Liver (tissue), 8 donors: ENCODE measurements at regions not wholly inside any gene's neighbourhood (a gene's known extent, or its start where the extent isn't known, plus 50 kb on each side); places are given as distances from the start of the nearest gene placed in this dataset.

Source experiments
- DNase-seq: peaks from one replicate; pipeline ENCODE4 v3.0.0-alpha.2; 2017; ENCODE audit warnings: low spot score
- H3K27ac ChIP-seq, 2 donors: one replicate each; pipeline ENCODE4 v1.7.0; 2013; ENCODE audit warnings: inconsistent platforms in 2 of 2, low read length in 2 of 2, control low read depth in 1 of 2, low read depth in 1 of 2, mild to moderate bottlenecking in 1 of 2
- H3K27me3 ChIP-seq, 4 donors: one replicate each; pipeline versions ENCODE4 v1.6.1 to v1.7.0; 2013; ENCODE audit warnings: low read length in 3 of 4, inconsistent platforms in 1 of 4, mild to moderate bottlenecking in 1 of 4, moderate library complexity in 1 of 4; ENCODE audit not compliant: control insufficient read depth in 4 of 4, insufficient read depth in 4 of 4
- H3K36me3 ChIP-seq, 4 donors: one replicate each; pipeline versions ENCODE4 v1.6.1 to v1.7.0; 2013; ENCODE audit warnings: low read length in 3 of 4, mild to moderate bottlenecking in 3 of 4, low read depth in 1 of 4, moderate library complexity in 1 of 4; ENCODE audit not compliant: control insufficient read depth in 4 of 4, insufficient read depth in 3 of 4
- H3K4me1 ChIP-seq, 4 donors: one replicate each; pipeline versions ENCODE4 v1.6.1 to v1.7.0; 2013; ENCODE audit warnings: low read length in 3 of 4, mild to moderate bottlenecking in 3 of 4, moderate library complexity in 1 of 4; ENCODE audit not compliant: control insufficient read depth in 4 of 4, insufficient read depth in 4 of 4
- H3K4me3 ChIP-seq, 3 donors: one replicate each; pipeline versions ENCODE4 v1.6.1 to v1.7.0; 2013; ENCODE audit warnings: low read length in 3 of 3, control low read depth in 1 of 3, low read depth in 1 of 3, mild to moderate bottlenecking in 1 of 3
- H3K9ac ChIP-seq, 2 donors: one replicate each; pipeline ENCODE4 v1.7.0; 2013; ENCODE audit warnings: low read length in 2 of 2, mild to moderate bottlenecking in 2 of 2, moderate library complexity in 2 of 2, control low read depth in 1 of 2, low read depth in 1 of 2
- H3K9me3 ChIP-seq, 4 donors: one replicate each; pipeline versions ENCODE4 v1.6.1 to v1.7.0; 2013; ENCODE audit warnings: low read length in 3 of 4; ENCODE audit not compliant: control insufficient read depth in 4 of 4
- ATF3 ChIP-seq: IDR thresholded peaks from 2 replicates; pipeline ENCODE4 v1.6.1; 2016; ENCODE audit warnings: antibody characterized with exemption
- CTCF ChIP-seq: fragments of 150-350 bp; IDR thresholded peaks from 2 replicates; pipeline ENCODE4 v1.5.1; 2017; ENCODE audit warnings: improper control_type of control experiment, low read depth, low read length; ENCODE audit not compliant: missing input control
- EGR1 ChIP-seq, 2 donors: IDR thresholded peaks; 2 replicates each; pipeline ENCODE4 v1.6.1; 2016 to 2018; ENCODE audit warnings: antibody characterized with exemption in 2 of 2, low read depth in 2 of 2
- FOXA1 ChIP-seq: IDR thresholded peaks from 2 replicates; pipeline ENCODE4 v1.6.1; 2016; ENCODE audit warnings: antibody characterized with exemption
- FOXA2 ChIP-seq: IDR thresholded peaks from 2 replicates; pipeline ENCODE4 v1.6.1; 2016; ENCODE audit warnings: antibody characterized with exemption
- GABPA ChIP-seq, 2 donors: IDR thresholded peaks in 1 of 2; conservative IDR thresholded peaks in 1 of 2; 2 replicates each; pipeline ENCODE4 v1.6.1; 2016; ENCODE audit warnings: antibody characterized with exemption in 2 of 2, mild to moderate bottlenecking in 1 of 2, moderate library complexity in 1 of 2
- HNF4A ChIP-seq, 2 donors: conservative IDR thresholded peaks; 2 replicates each; pipeline ENCODE4 v1.6.1; 2016; ENCODE audit warnings: antibody characterized with exemption in 2 of 2, mild to moderate bottlenecking in 2 of 2
- JUND ChIP-seq, 2 donors: IDR thresholded peaks; 2 replicates each; pipeline ENCODE4 v1.6.1; 2016; ENCODE audit warnings: antibody characterized with exemption in 2 of 2
- MAX ChIP-seq: IDR thresholded peaks from 2 replicates; pipeline ENCODE4 v1.6.1; 2016; ENCODE audit warnings: antibody characterized with exemption
- NR2F2 ChIP-seq: IDR thresholded peaks from 2 replicates; pipeline ENCODE4 v1.6.1; 2016; ENCODE audit warnings: antibody characterized with exemption
- RAD21 ChIP-seq, 2 donors: IDR thresholded peaks; 2 replicates each; pipeline ENCODE4 v1.6.1; 2016; ENCODE audit warnings: antibody characterized with exemption in 2 of 2, mild to moderate bottlenecking in 2 of 2
- REST ChIP-seq: IDR thresholded peaks from 2 replicates; pipeline ENCODE4 v1.6.1; 2016; ENCODE audit warnings: antibody characterized with exemption, mild to moderate bottlenecking
- RXRA ChIP-seq, 2 donors: IDR thresholded peaks; 2 replicates each; pipeline ENCODE4 v1.6.1; 2017 to 2018; ENCODE audit warnings: antibody characterized with exemption in 2 of 2, mild to moderate bottlenecking in 1 of 2
- SP1 ChIP-seq: IDR thresholded peaks from 2 replicates; pipeline ENCODE4 v1.6.1; 2018; ENCODE audit warnings: antibody characterized with exemption, mild to moderate bottlenecking
- TAF1 ChIP-seq: conservative IDR thresholded peaks from 2 replicates; pipeline ENCODE4 v1.6.1; 2016; ENCODE audit warnings: antibody characterized with exemption, mild to moderate bottlenecking
- YY1 ChIP-seq: IDR thresholded peaks from 2 replicates; pipeline ENCODE4 v1.6.1; 2016; ENCODE audit warnings: antibody characterized with exemption, mild to moderate bottlenecking
- ZBTB33 ChIP-seq: IDR thresholded peaks from 2 replicates; pipeline ENCODE4 v1.6.1; 2016; ENCODE audit warnings: antibody characterized with exemption
- WGBS: extraction: QIAGEN DNeasy Blood & Tissue Kit; methylation state at CpG from one replicate; pipeline ENCODE4 v1.1.7; 2013; 5-methylcytosine and 5-hydroxymethylcytosine counted together
- donor health status: healthy.
- donor health status: healthy.
- donor health status: healthy.
- donor health status: healthy.
- donor health status: healthy.

GRCh38 chr1:193988885-193989284 lies 802.5 kb upstream of the B3GALT2 start:
- 43% methylated on average over 2 of the region's 2 CpGs for WGBS
- H3K9ac ChIP-seq, result no peak overlapping the region
- DNase-seq, result no peak
- H3K27ac ChIP-seq, result no peak overlapping the region
- H3K9me3 ChIP-seq, result peaks cover 0 to 10% (median under 1%) of the 10 kb centered on the region in 4 donors
- no peak overlapping the region for H3K4me3 ChIP-seq
- H3K4me1 ChIP-seq, result no peaks in the 10 kb centered on the region
- TF ChIP-seq CTCF (no peak), EGR1 (IDR thresholded peaks at IDR 0.05; ENCODE audit: low read depth in 2 of 2) (no peak), YY1 (no peak), SP1 (no peak), JUND (IDR thresholded peaks at IDR 0.05) (no peak), GABPA (IDR thresholded peaks at IDR 0.05 in 1 of 2, conservative IDR thresholded peaks at IDR 0.05 in 1 of 2) (no peak), REST (no peak), RXRA (IDR thresholded peaks at IDR 0.05) (no peak), FOXA1 (no peak), ATF3 (no peak), NR2F2 (no peak), TAF1 (no peak), ZBTB33 (no peak), HNF4A (conservative IDR thresholded peaks at IDR 0.05) (no peak)
- H3K36me3 ChIP-seq, result no peaks in the 10 kb centered on the region
- H3K27me3 ChIP-seq, result no peaks in the 10 kb centered on the region

- 89% methylated on average over 4 of the region's 4 CpGs for WGBS
- no peaks in the 10 kb centered on the region for H3K9me3 ChIP-seq
- H3K9ac ChIP-seq, result no peak overlapping the region
- no peak for DNase-seq
- H3K4me3 ChIP-seq, result no peak overlapping the region
- H3K36me3 ChIP-seq, result no peaks in the 10 kb centered on the region
- H3K27me3 ChIP-seq, result no peaks in the 10 kb centered on the region
- no peak overlapping the region for H3K27ac ChIP-seq
- H3K4me1 ChIP-seq, result no peaks in the 10 kb centered on the region
- TF ChIP-seq GABPA (IDR thresholded peaks at IDR 0.05 in 1 of 2, conservative IDR thresholded peaks at IDR 0.05 in 1 of 2), result no peak
- TF ChIP-seq YY1, result no peak
- TF ChIP-seq FOXA2, result no peak
- TF ChIP-seq EGR1 (IDR thresholded peaks at IDR 0.05; ENCODE audit: low read depth in 2 of 2), result no peak
- TF ChIP-seq RAD21 (IDR thresholded peaks at IDR 0.05), result no peak
- TF ChIP-seq ZBTB33, result no peak
- TF ChIP-seq NR2F2, result no peak
- TF ChIP-seq RXRA (IDR thresholded peaks at IDR 0.05), result no peak
- TF ChIP-seq MAX, result no peak
- no peak for TF ChIP-seq CTCF
Measured at GRCh38 chr1:193979219-193979618, 792.8 kb upstream of the B3GALT2 start.
